H1 (cell line): ENCODE measurements at regions not wholly inside any gene's neighbourhood (a gene's known extent, or its start where the extent isn't known, plus 50 kb on each side); places are given as distances from the start of the nearest gene placed in this dataset.

Experiments
- CTCF ChIA-PET: fragments of 300-600 bp; sonication (Branson Sonifier 250); formaldehyde crosslinking; loops from one replicate; lab custom pipeline; 2021; ENCODE audit not compliant: partially characterized antibody; lab: Charles Lee
- POLR2A ChIA-PET: fragments of 300-600 bp; sonication (Branson Sonifier 250); formaldehyde crosslinking; loops from one replicate; lab custom pipeline; 2021; ENCODE audit warnings: inconsistent platforms; ENCODE audit not compliant: partially characterized antibody; lab: Charles Lee
- DNase-seq, 2 experiments: peaks; one replicate each; pipeline versions ENCODE4 v3.0.0 to v3.0.0-alpha.2; 2010 to 2022; ENCODE audit warnings: low spot score in 2 of 2, low read depth in 1 of 2, mixed read lengths in 1 of 2
- FAIRE-seq: peaks from 2 replicates; lab custom pipeline; 2011; peaks lifted over from hg19 to GRCh38; lab: Jason Lieb, UNC
- H2AFZ ChIP-seq: 2 replicates; pipeline ENCODE4 v1.8.1; 2012; ENCODE audit warnings: low read length, inconsistent platforms
- H2AK5ac ChIP-seq: 2 replicates; pipeline ENCODE4 v1.6.1; 2013; ENCODE audit warnings: low read depth, low read length
- H2BK120ac ChIP-seq: replicated peaks from 2 replicates; pipeline ENCODE3; 2013; ENCODE audit warnings: low read depth, low read length, inconsistent platforms
- H2BK12ac ChIP-seq: 2 replicates; pipeline ENCODE4 v1.6.1; 2013; ENCODE audit warnings: low read depth, low read length
- H2BK15ac ChIP-seq: 2 replicates; pipeline ENCODE4 v1.6.1; 2013; ENCODE audit warnings: low read length
- H2BK20ac ChIP-seq: 2 replicates; pipeline ENCODE4 v1.6.1; 2013; ENCODE audit warnings: low read length
- H2BK5ac ChIP-seq: 2 replicates; pipeline ENCODE4 v1.6.1; 2013; ENCODE audit warnings: low read depth, low read length
- H3K14ac ChIP-seq: 2 replicates; pipeline ENCODE4 v1.6.1; 2013; ENCODE audit warnings: inconsistent platforms; ENCODE audit not compliant: insufficient read length
- H3K18ac ChIP-seq: 2 replicates; pipeline ENCODE4 v1.6.1; 2013; ENCODE audit warnings: low read length; ENCODE audit errors: extremely low read depth
- H3K23ac ChIP-seq: 2 replicates; pipeline ENCODE4 v1.6.1; 2013; ENCODE audit warnings: inconsistent platforms; ENCODE audit not compliant: insufficient read length
- H3K23me2 ChIP-seq: 2 replicates; pipeline ENCODE4 v1.6.1; 2013; ENCODE audit warnings: low read depth, low read length
- H3K27ac ChIP-seq: 2 replicates; pipeline ENCODE4 v1.6.1; 2011; ENCODE audit warnings: low read depth, low read length, inconsistent platforms
- H3K27me3 ChIP-seq, 4 experiments: replicated peaks in 1 of 4; 1 replicate in 1 of 4; 2 replicates in 3 of 4; pipeline versions ENCODE4 v1.6.1 to v1.8.1; 2011 to 2013; ENCODE audit warnings: low read length in 3 of 4, mild to moderate bottlenecking in 3 of 4, inconsistent platforms in 2 of 4, mixed read lengths in 2 of 4, moderate library complexity in 1 of 4; ENCODE audit not compliant: control insufficient read depth in 3 of 4, insufficient read depth in 3 of 4; ENCODE audit errors: extremely low read depth in 1 of 4
- H3K36me3 ChIP-seq, 4 experiments: 2 replicates each; pipeline versions ENCODE4 v1.6.1 to v1.8.1; 2011 to 2013; ENCODE audit warnings: mild to moderate bottlenecking in 4 of 4, low read length in 3 of 4, moderate library complexity in 2 of 4, control low read depth in 1 of 4, inconsistent platforms in 1 of 4; ENCODE audit not compliant: insufficient read depth in 4 of 4, control insufficient read depth in 2 of 4
- H3K4ac ChIP-seq: replicated peaks from 2 replicates; pipeline ENCODE3; 2013; ENCODE audit warnings: low read length, low read depth, mixed read lengths, inconsistent platforms; ENCODE audit not compliant: insufficient read length
- H3K4me1 ChIP-seq, 4 experiments: replicated peaks in 1 of 4; 1 replicate in 1 of 4; 2 replicates in 3 of 4; pipeline versions ENCODE4 v1.6.1 to v1.8.1; 2011 to 2013; ENCODE audit warnings: low read length in 3 of 4, inconsistent platforms in 2 of 4, mixed read lengths in 1 of 4; ENCODE audit not compliant: insufficient read depth in 4 of 4, control insufficient read depth in 3 of 4
- H3K4me2 ChIP-seq, 2 experiments: 2 replicates each; pipeline versions ENCODE4 v1.6.1 to v1.8.1; 2011 to 2013; ENCODE audit warnings: low read depth in 2 of 2, low read length in 2 of 2, control low read depth in 1 of 2, inconsistent platforms in 1 of 2, mild to moderate bottlenecking in 1 of 2; ENCODE audit not compliant: insufficient read depth in 1 of 2
- H3K4me3 ChIP-seq, 4 experiments: fragments of 200-600, 300-600 bp in 1 of 4; sonication (generic), shearing (Covaris generic), sonication (Bioruptor Twin) in 1 of 4; 2 replicates each; pipeline versions ENCODE4 v1.5.1 to v1.8.1; 2011 to 2016; ENCODE audit warnings: low read length in 4 of 4, low read depth in 3 of 4, control low read depth in 2 of 4, inconsistent platforms in 2 of 4, mild to moderate bottlenecking in 2 of 4, mixed read lengths in 1 of 4, moderate library complexity in 1 of 4; ENCODE audit not compliant: insufficient read depth in 2 of 4; ENCODE audit errors: extremely low read depth in 1 of 4
- H3K56ac ChIP-seq: replicated peaks from 2 replicates; pipeline ENCODE3; 2013; ENCODE audit warnings: low read depth, mild to moderate bottlenecking, mixed read lengths, low read length, inconsistent platforms; ENCODE audit not compliant: insufficient read length
- H3K79me1 ChIP-seq: 2 replicates; pipeline ENCODE4 v1.6.1; 2013; ENCODE audit warnings: low read depth, low read length, control low read depth
- H3K79me2 ChIP-seq, 2 experiments: 2 replicates each; pipeline versions ENCODE4 v1.6.1 to v1.8.1; 2012 to 2013; ENCODE audit warnings: low read length in 2 of 2, mild to moderate bottlenecking in 2 of 2, inconsistent platforms in 1 of 2; ENCODE audit not compliant: insufficient read depth in 2 of 2, control insufficient read depth in 1 of 2
- H3K9ac ChIP-seq, 4 experiments: replicated peaks in 1 of 4; 1 replicate in 1 of 4; 2 replicates in 3 of 4; pipeline versions ENCODE4 v1.6.1 to v1.8.1; 2011 to 2013; ENCODE audit warnings: low read depth in 3 of 4, low read length in 3 of 4, control low read depth in 2 of 4, mild to moderate bottlenecking in 2 of 4, moderate library complexity in 2 of 4, inconsistent platforms in 1 of 4; ENCODE audit errors: extremely low read depth in 1 of 4
- H3K9me3 ChIP-seq, 2 experiments: 2 replicates each; pipeline versions ENCODE4 v1.6.1 to v1.8.1; 2012 to 2013; ENCODE audit warnings: mild to moderate bottlenecking in 2 of 2, moderate library complexity in 2 of 2, control low read depth in 1 of 2, inconsistent platforms in 1 of 2, low read depth in 1 of 2, low read length in 1 of 2, mixed read lengths in 1 of 2; ENCODE audit not compliant: insufficient read depth in 2 of 2
- H4K20me1 ChIP-seq, 2 experiments: replicated peaks in 1 of 2; 2 replicates each; pipeline versions ENCODE3 to v1.8.1; 2011 to 2013; ENCODE audit warnings: inconsistent platforms in 2 of 2, low read length in 2 of 2, mild to moderate bottlenecking in 1 of 2; ENCODE audit not compliant: insufficient read depth in 2 of 2, control insufficient read depth in 1 of 2
- H4K5ac ChIP-seq: 2 replicates; pipeline ENCODE4 v1.6.1; 2013; ENCODE audit warnings: low read length, low read depth, mixed read lengths, inconsistent platforms; ENCODE audit not compliant: insufficient read length
- H4K8ac ChIP-seq: 2 replicates; pipeline ENCODE4 v1.8.0; 2013; ENCODE audit warnings: mild to moderate bottlenecking, moderate library complexity, low read length, inconsistent platforms; ENCODE audit not compliant: insufficient read depth; ENCODE audit errors: extremely low read depth
- H4K91ac ChIP-seq: replicated peaks from 2 replicates; pipeline ENCODE3; 2013; ENCODE audit warnings: low read length, mixed read lengths, inconsistent platforms; ENCODE audit not compliant: insufficient read length
- CBX5 ChIP-seq: fragments of 300-800, 300-1000 bp; sonication (generic); IDR thresholded peaks from 2 replicates; pipeline ENCODE4 v1.7.1; 2016; ENCODE audit warnings: antibody characterized with exemption, low read length, low read depth
- CTBP2 ChIP-seq: IDR thresholded peaks from 2 replicates; pipeline ENCODE4 v1.7.0; 2011; ENCODE audit warnings: borderline replicate concordance, mild to moderate bottlenecking, moderate library complexity, mixed read lengths, low read length; ENCODE audit not compliant: insufficient read depth, insufficient read length
- WGBS, 2 experiments: shearing (Covaris generic) in 1 of 2; methylation state at CpG; one replicate each; pipeline versions ENCODE4 v1.1.6 to v1.1.7; 2013 to 2015; ENCODE audit warnings: low lambda C conversion rate in 2 of 2, mixed read lengths in 2 of 2, inconsistent platforms in 1 of 2, low coverage in 1 of 2, missing lambda C conversion rate in 1 of 2; ENCODE audit not compliant: insufficient replicate concordance in 2 of 2, insufficient coverage in 1 of 2, insufficient read length in 1 of 2; ENCODE audit errors: extremely low coverage in 1 of 2, missing lambda C conversion rate in 1 of 2; 5-methylcytosine and 5-hydroxymethylcytosine counted together

- Histone ChIP-seq H3K4me1 (no peaks in the 10 kb centered on the region), H3K18ac (no peak overlapping the region), H4K91ac (no peak overlapping the region), H3K56ac (no peak overlapping the region), H4K20me1 (no peaks in the 10 kb centered on the region)
- CTCF ChIA-PET = interaction anchor here (0.7 to 1.8 kb wide), 2 partner anchors 24 to 120 kb away, joined by 4 to 5 read pairs; no protein-coding TSS in a partner anchor
- TF ChIP-seq CTBP2 (no peak), CBX5 (no peak)
- TF ChIP-seq, all 59 proteins: peak for 0
- WGBS, 2 experiments = 91% methylated on average over 2 of the region's 2 CpGs; no CpG with 5 or more reads in 1 of the 2 experiments
- no peak overlapping the region for H3K9ac ChIP-seq
- H3K4me3 ChIP-seq = no peak overlapping the region
- no peaks in the 10 kb centered on the region for H3K36me3 ChIP-seq
- H3K79me1 ChIP-seq = no peaks in the 10 kb centered on the region
- no peak for DNase-seq
- no peak overlapping the region for H2BK12ac ChIP-seq
- no peak for FAIRE-seq
- no peak overlapping the region for H3K4ac ChIP-seq
- H3K9me3 ChIP-seq = no peaks in the 10 kb centered on the region
- no peak overlapping the region for H2AK5ac ChIP-seq
- no peak overlapping the region for H2BK20ac ChIP-seq
- no peaks in the 10 kb centered on the region for H3K23me2 ChIP-seq
- no peak overlapping the region for H3K14ac ChIP-seq
- no peaks in the 10 kb centered on the region for H3K79me2 ChIP-seq
- no peaks in the 10 kb centered on the region for H3K27me3 ChIP-seq
- POLR2A ChIA-PET = no interaction called here
- no peak overlapping the region for H2BK5ac ChIP-seq
- H2BK15ac ChIP-seq = no peak overlapping the region
- H2BK120ac ChIP-seq = no peak overlapping the region
- H4K8ac ChIP-seq = no peak overlapping the region
- H3K27ac ChIP-seq = no peak overlapping the region
- H3K4me2 ChIP-seq = no peak overlapping the region
- H3K23ac ChIP-seq = no peak overlapping the region
- no peak overlapping the region for H2AFZ ChIP-seq
- H4K5ac ChIP-seq = no peak overlapping the region
Measured at GRCh38 chr12:91931111-91931510, 214.5 kb downstream of the BTG1 start.
